SK-N-SH (cell line): ENCODE measurements at regions not wholly inside any gene's neighbourhood (a gene's known extent, or its start where the extent isn't known, plus 50 kb on each side); places are given as distances from the start of the nearest gene placed in this dataset.

ENCODE experiments used
- CTCF ChIA-PET: fragments of 300-600, 350-600 bp; formaldehyde crosslinking; extraction: SDS; loops from one replicate; lab custom pipeline; 2021; lab: Yijun Ruan, JAX
- POLR2A ChIA-PET: fragments of 350-600 bp; sonication (Branson Sonifier 250); formaldehyde crosslinking; extraction: SDS; loops from one replicate; lab custom pipeline; 2020; ENCODE audit warnings: antibody characterized with exemption, inconsistent platforms; lab: Yijun Ruan, JAX
- DNase-seq: peaks from one replicate; pipeline ENCODE4 v3.0.0; 2012
- H2AFZ ChIP-seq: fragments of 200-600 bp; sonication (generic); 2 replicates; pipeline ENCODE4 v1.8.1; 2016; ENCODE audit warnings: antibody characterized with exemption, mild to moderate bottlenecking, low read depth
- H3F3A ChIP-seq: fragments of 200-600 bp; sonication (generic); replicated peaks from 2 replicates; pipeline ENCODE3; 2016; ENCODE audit warnings: antibody characterized with exemption, mild to moderate bottlenecking; ENCODE audit not compliant: insufficient read depth
- H3K27ac ChIP-seq, 2 experiments: fragments of 200-500 bp in 1 of 2; fragments of 200-600 bp in 1 of 2; sonication (Bioruptor generic) in 1 of 2; sonication (generic), shearing (Covaris generic) in 1 of 2; 2 replicates each; pipeline versions ENCODE4 v1.5.1 to v1.6.1; 2014 to 2016; ENCODE audit warnings: low read depth in 2 of 2, inconsistent platforms in 1 of 2, low read length in 1 of 2, mild to moderate bottlenecking in 1 of 2, mixed read lengths in 1 of 2
- H3K27me3 ChIP-seq: fragments of 200-600 bp; sonication (generic), shearing (Covaris generic); 2 replicates; pipeline ENCODE4 v1.6.1; 2016; ENCODE audit warnings: mixed run types; ENCODE audit not compliant: insufficient read depth
- H3K36me3 ChIP-seq, 2 experiments: fragments of 200-500 bp in 1 of 2; fragments of 200-600 bp in 1 of 2; sonication (Bioruptor generic) in 1 of 2; sonication (generic) in 1 of 2; replicated peaks in 1 of 2; 2 replicates each; pipeline versions ENCODE3 to v1.5.1; 2014 to 2016; ENCODE audit warnings: low read length in 1 of 2, mild to moderate bottlenecking in 1 of 2; ENCODE audit not compliant: insufficient read depth in 2 of 2, control insufficient read depth in 1 of 2
- H3K4me1 ChIP-seq, 2 experiments: fragments of 200-500 bp in 1 of 2; fragments of 200-600 bp in 1 of 2; sonication (Bioruptor generic) in 1 of 2; sonication (generic), shearing (Covaris generic) in 1 of 2; 2 replicates each; pipeline versions ENCODE4 v1.5.1 to v1.6.1; 2014 to 2016; ENCODE audit warnings: low read depth in 1 of 2, low read length in 1 of 2, mixed run types in 1 of 2; ENCODE audit not compliant: insufficient read depth in 2 of 2, control insufficient read depth in 1 of 2
- H3K4me2 ChIP-seq: fragments of 200-600 bp; sonication (generic), shearing (Covaris generic); 2 replicates; pipeline ENCODE4 v1.6.1; 2017; ENCODE audit warnings: mixed run types
- H3K4me3 ChIP-seq, 2 experiments: fragments of 200-500 bp in 1 of 2; fragments of 200-600 bp in 1 of 2; sonication (Bioruptor generic) in 1 of 2; sonication (generic), shearing (Covaris generic) in 1 of 2; 2 replicates each; pipeline versions ENCODE4 v1.5.1 to v1.8.1; 2014 to 2016; ENCODE audit warnings: low read depth in 2 of 2, inconsistent platforms in 1 of 2, low read length in 1 of 2, mild to moderate bottlenecking in 1 of 2, mixed read lengths in 1 of 2, moderate library complexity in 1 of 2
- H3K79me2 ChIP-seq: fragments of 200-600 bp; sonication (generic); 2 replicates; pipeline ENCODE4 v1.8.1; 2017; ENCODE audit warnings: mild to moderate bottlenecking; ENCODE audit not compliant: insufficient read depth
- H3K9ac ChIP-seq: fragments of 200-600 bp; sonication (generic); 2 replicates; pipeline ENCODE4 v1.6.1; 2017; ENCODE audit warnings: mixed run types
- H3K9me2 ChIP-seq: fragments of 200-600 bp; sonication (generic); 2 replicates; pipeline ENCODE4 v1.6.1; 2017; ENCODE audit warnings: mixed run types
- H3K9me3 ChIP-seq: fragments of 200-600 bp; sonication (generic); 2 replicates; pipeline ENCODE4 v1.6.1; 2017; ENCODE audit warnings: mixed run types, mild to moderate bottlenecking, moderate library complexity
- H4K20me1 ChIP-seq: fragments of 200-600 bp; sonication (generic); 2 replicates; pipeline ENCODE4 v1.6.1; 2017; ENCODE audit warnings: mild to moderate bottlenecking, mixed run types; ENCODE audit not compliant: insufficient read depth
- CHD2 ChIP-seq: fragments of 150-350 bp; IDR thresholded peaks from 2 replicates; pipeline ENCODE4 v1.6.1; 2018; ENCODE audit warnings: low read length; ENCODE audit not compliant: partially characterized antibody
- CTCF ChIP-seq: fragments of 200-600 bp; sonication (generic); IDR thresholded peaks from 2 replicates; pipeline ENCODE4 v1.6.1; 2017; ENCODE audit warnings: antibody characterized with exemption, mild to moderate bottlenecking, moderate library complexity
- EZH2phosphoT487 ChIP-seq: fragments of 200-600 bp; sonication (generic); IDR thresholded peaks from 2 replicates; pipeline ENCODE4 v1.6.1; 2017; ENCODE audit warnings: low read depth, mixed run types, mild to moderate bottlenecking, antibody characterized with exemption, moderate library complexity, borderline replicate concordance
- FOXJ3 ChIP-seq: sonication (generic); formaldehyde crosslinking; IDR thresholded peaks from 2 replicates; pipeline ENCODE4 v1.5.1; 2020; ENCODE audit warnings: mild to moderate bottlenecking, missing genetic modification reagents
- FOXM1 ChIP-seq: IDR thresholded peaks from 2 replicates; pipeline ENCODE4 v1.4.0; 2012; ENCODE audit warnings: low read depth, mild to moderate bottlenecking
- IRF3 ChIP-seq: fragments of 150-350 bp; IDR thresholded peaks from 2 replicates; pipeline ENCODE4 v1.6.1; 2016; ENCODE audit warnings: mild to moderate bottlenecking, low read depth, low read length
- NFIC ChIP-seq: IDR thresholded peaks from 2 replicates; pipeline ENCODE4 v1.4.0; 2012; ENCODE audit warnings: borderline replicate concordance
- NRF1 ChIP-seq: IDR thresholded peaks from 2 replicates; pipeline ENCODE4 v1.6.1; 2012; ENCODE audit warnings: low read depth, mild to moderate bottlenecking, low read length
- PBX3 ChIP-seq: IDR thresholded peaks from 2 replicates; pipeline ENCODE4; 2012
- RAD21 ChIP-seq: IDR thresholded peaks from 2 replicates; pipeline ENCODE4 v1.6.1; 2012; ENCODE audit warnings: mild to moderate bottlenecking, low read length
- RFX5 ChIP-seq: IDR thresholded peaks from 2 replicates; pipeline ENCODE4 v1.6.1; 2012; ENCODE audit warnings: mild to moderate bottlenecking, improper control_type of control experiment, low read length
- RXRA ChIP-seq: IDR thresholded peaks from 2 replicates; pipeline ENCODE4 v1.4.0; 2012; ENCODE audit warnings: low read depth, mild to moderate bottlenecking, borderline replicate concordance
- SIN3A ChIP-seq: IDR thresholded peaks from 2 replicates; pipeline ENCODE4 v1.6.1; 2012; ENCODE audit warnings: low read depth, mild to moderate bottlenecking, low read length, moderate library complexity, borderline replicate concordance
- SMC3 ChIP-seq: IDR thresholded peaks from 2 replicates; pipeline ENCODE4 v1.6.1; 2012; ENCODE audit warnings: low read depth, low read length, improper control_type of control experiment
- TCF12 ChIP-seq: IDR thresholded peaks from 2 replicates; pipeline ENCODE4 v1.4.0; 2012
- WGBS: methylation state at CpG from one replicate; pipeline ENCODE4 v1.1.6; 2017; ENCODE audit warnings: low lambda C conversion rate; 5-methylcytosine and 5-hydroxymethylcytosine counted together

DNA sequence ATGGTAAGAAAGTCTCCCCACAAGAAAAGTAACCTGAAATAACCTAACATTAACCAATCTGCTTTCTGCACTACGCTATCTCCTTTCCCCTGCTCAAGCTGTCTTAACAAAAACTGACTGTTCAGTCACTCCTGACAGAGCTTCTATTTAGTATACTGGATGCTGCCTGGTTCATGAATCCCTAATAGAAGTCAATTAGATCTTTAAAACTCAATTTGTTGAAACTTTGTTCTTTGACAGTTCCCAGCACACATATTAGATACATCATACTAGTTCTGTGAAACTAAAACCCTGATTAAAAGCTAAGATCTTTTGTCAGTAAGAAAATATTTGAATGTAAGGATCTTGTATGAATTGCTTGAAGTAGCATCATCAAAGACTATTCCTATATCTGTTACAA, 287.4 kb downstream of the RBM43 start:
- Histone ChIP-seq H3K4me3 (no peak overlapping the region), H3K27ac (no peak overlapping the region; a peak in 1 of 4 replicates), H3K4me2 (no peak overlapping the region), H3K9me3 (no peaks in the 10 kb centered on the region), H3K9ac (no peak overlapping the region), H3K36me3 (no peaks in the 10 kb centered on the region), H2AFZ (no peak overlapping the region), H3K4me1 (peaks cover 0 to 6% of the 10 kb centered on the region in 2 experiments; a peak in 2 of 4 replicates)
- no peak for DNase-seq
- CTCF ChIA-PET, result interaction anchor here (0.9 to 1.7 kb wide), 4 partner anchors 10 to 65 kb away, joined by 3 to 4 read pairs (median 4); no protein-coding TSS in a partner anchor
- TF ChIP-seq RAD21 (no peak), SMC3 (no peak), IRF3 (no peak), NRF1 (no peak), CHD2 (no peak), RXRA (no peak)
- TF ChIP-seq, all 33 proteins: peak for 0
- Histone ChIP-seq H4K20me1 (no peaks in the 10 kb centered on the region), H3K27me3 (no peaks in the 10 kb centered on the region), H3K9me2 (no peaks in the 10 kb centered on the region), H3K79me2 (no peaks in the 10 kb centered on the region), H3F3A (no peaks in the 10 kb centered on the region)
- POLR2A ChIA-PET, result no interaction called here
- WGBS, result 72% methylated on average over 1 of the region's 1 CpG

DNA sequence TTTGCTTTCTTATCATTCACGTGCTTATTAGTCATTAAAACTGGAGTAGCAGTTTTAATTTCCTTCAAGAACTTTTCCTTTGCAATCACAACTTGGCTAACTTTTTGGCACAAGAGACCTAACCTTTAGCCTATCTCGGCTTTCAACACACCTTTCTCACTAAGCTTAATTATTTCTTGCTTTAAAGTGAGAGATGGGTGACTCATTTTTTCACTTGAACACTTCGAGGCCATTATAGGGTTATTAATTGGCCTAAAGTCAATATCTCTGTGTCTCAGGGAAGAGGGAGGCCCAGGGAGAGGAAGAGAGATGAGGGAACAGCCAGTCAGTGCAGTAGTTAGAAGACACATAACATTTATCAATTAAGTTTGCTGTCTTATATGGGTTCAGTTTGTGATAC, 289.8 kb downstream of the RBM43 start:
- ChIA-PET POLR2A (no interaction called here), CTCF (no interaction called here)
- H3F3A ChIP-seq, result no peaks in the 10 kb centered on the region
- H3K36me3 ChIP-seq, result no peaks in the 10 kb centered on the region
- H3K27ac ChIP-seq, result no peak overlapping the region
- no peaks in the 10 kb centered on the region for H3K27me3 ChIP-seq
- H3K4me1 ChIP-seq, result no peaks in the 10 kb centered on the region
- H4K20me1 ChIP-seq, result no peaks in the 10 kb centered on the region
- 47% methylated on average over 3 of the region's 3 CpGs for WGBS
- H3K9me2 ChIP-seq, result no peaks in the 10 kb centered on the region
- TF ChIP-seq EZH2phosphoT487 (no peak), RAD21 (no peak), CTCF (no peak), TCF12 (no peak), FOXJ3 (CRISPR knock-in tag) (no peak), RXRA (no peak), SIN3A (no peak), RFX5 (no peak), FOXM1 (no peak), PBX3 (no peak), NFIC (no peak)
- no peak overlapping the region for H3K4me3 ChIP-seq
- no peak overlapping the region for H3K4me2 ChIP-seq
- H3K79me2 ChIP-seq, result no peaks in the 10 kb centered on the region
- no peak overlapping the region for H3K9ac ChIP-seq
- DNase-seq, result no peak
- H2AFZ ChIP-seq, result no peak overlapping the region
- no peaks in the 10 kb centered on the region for H3K9me3 ChIP-seq
